Endodermal cell (in vitro differentiated cells): ENCODE measurements at regions not wholly inside any gene's neighbourhood (a gene's known extent, or its start where the extent isn't known, plus 50 kb on each side); places are given as distances from the start of the nearest gene placed in this dataset.

ENCODE experiments used
- DNase-seq: peaks from one replicate; pipeline ENCODE4 v3.0.0-alpha.2; 2017
- H3K27ac ChIP-seq: 2 replicates; pipeline ENCODE4 v1.5.1; 2013; ENCODE audit warnings: mild to moderate bottlenecking, low read depth, low read length, moderate library complexity
- H3K27me3 ChIP-seq: 2 replicates; pipeline ENCODE4 v1.6.1; 2013; ENCODE audit warnings: mild to moderate bottlenecking, low read length, moderate library complexity; ENCODE audit not compliant: insufficient read depth, control insufficient read depth, poor library complexity, severe bottlenecking
- H3K36me3 ChIP-seq: 2 replicates; pipeline ENCODE4 v1.7.0; 2013; ENCODE audit warnings: mild to moderate bottlenecking, low read length, moderate library complexity; ENCODE audit not compliant: control insufficient read depth, insufficient read depth
- H3K4me1 ChIP-seq: one replicate; pipeline ENCODE4 v1.7.0; 2013; ENCODE audit warnings: low read length; ENCODE audit not compliant: control insufficient read depth, insufficient read depth
- H3K4me3 ChIP-seq: 2 replicates; pipeline ENCODE4 v1.5.1; 2013; ENCODE audit warnings: mild to moderate bottlenecking, low read length, moderate library complexity
- H3K9ac ChIP-seq: 2 replicates; pipeline ENCODE4 v1.6.1; 2013; ENCODE audit warnings: mild to moderate bottlenecking, low read length, moderate library complexity; ENCODE audit not compliant: poor library complexity, severe bottlenecking; ENCODE audit errors: extremely low read depth
- H3K9me3 ChIP-seq: 2 replicates; pipeline ENCODE4 v1.6.1; 2013; ENCODE audit warnings: mild to moderate bottlenecking, low read length, moderate library complexity; ENCODE audit not compliant: control insufficient read depth
- H3K27ac Mint-ChIP-seq: 2 replicates; pipeline ENCODE4 v1.8.0; 2020; ENCODE audit warnings: mixed read lengths
- H3K27me3 Mint-ChIP-seq: 2 replicates; pipeline ENCODE4 v1.8.0; 2021; ENCODE audit warnings: mild to moderate bottlenecking, mixed read lengths; ENCODE audit not compliant: insufficient read depth
- H3K36me3 Mint-ChIP-seq: 2 replicates; pipeline ENCODE4 v1.8.0; 2020; ENCODE audit warnings: low read depth, mixed read lengths
- H3K4me1 Mint-ChIP-seq: 2 replicates; pipeline ENCODE4 v1.8.0; 2020; ENCODE audit warnings: mixed read lengths
- H3K4me3 Mint-ChIP-seq: 2 replicates; pipeline ENCODE4 v1.8.0; 2020; ENCODE audit warnings: mild to moderate bottlenecking, moderate library complexity, mixed read lengths
- H3K9me3 Mint-ChIP-seq: 2 replicates; pipeline ENCODE4 v1.8.0; 2020; ENCODE audit warnings: mild to moderate bottlenecking, mixed read lengths
- WGBS, 2 experiments: methylation state at CpG; one replicate each; pipeline versions ENCODE4 v1.1.5 to v1.1.7; 2013; ENCODE audit warnings: missing lambda C conversion rate in 2 of 2, mixed read lengths in 1 of 2; ENCODE audit not compliant: insufficient coverage in 1 of 2, insufficient read length in 1 of 2; 5-methylcytosine and 5-hydroxymethylcytosine counted together
- TF ChIP-seq, protein P1 (sequence below): fragments of 200-600 bp; sonication (generic); conservative IDR thresholded peaks from 2 replicates; pipeline ENCODE4 v1.5.0; 2021; ENCODE audit warnings: antibody characterized with exemption, mild to moderate bottlenecking

DNA sequence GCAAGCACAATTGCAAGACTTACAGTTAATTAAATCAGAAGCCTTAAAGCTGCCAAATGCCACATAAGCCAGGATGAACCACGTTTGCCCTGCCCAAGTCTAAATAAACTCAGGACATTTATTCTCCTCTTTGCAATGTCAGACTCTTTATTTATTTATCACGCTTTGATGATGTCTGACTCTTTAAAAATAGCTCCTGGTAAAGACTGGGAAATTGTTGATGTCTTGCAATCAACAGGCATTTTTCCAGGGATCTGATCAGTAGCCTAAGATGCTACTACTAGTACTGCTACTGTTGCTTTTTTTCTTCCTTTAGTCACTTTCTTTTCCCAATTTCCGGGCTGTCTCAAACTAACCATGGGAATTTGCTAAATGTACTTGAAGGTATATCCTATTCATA lies 365.8 kb upstream of the MARCKS start:
- DNase-seq: no peak
- TF ChIP-seq, protein P1, sequence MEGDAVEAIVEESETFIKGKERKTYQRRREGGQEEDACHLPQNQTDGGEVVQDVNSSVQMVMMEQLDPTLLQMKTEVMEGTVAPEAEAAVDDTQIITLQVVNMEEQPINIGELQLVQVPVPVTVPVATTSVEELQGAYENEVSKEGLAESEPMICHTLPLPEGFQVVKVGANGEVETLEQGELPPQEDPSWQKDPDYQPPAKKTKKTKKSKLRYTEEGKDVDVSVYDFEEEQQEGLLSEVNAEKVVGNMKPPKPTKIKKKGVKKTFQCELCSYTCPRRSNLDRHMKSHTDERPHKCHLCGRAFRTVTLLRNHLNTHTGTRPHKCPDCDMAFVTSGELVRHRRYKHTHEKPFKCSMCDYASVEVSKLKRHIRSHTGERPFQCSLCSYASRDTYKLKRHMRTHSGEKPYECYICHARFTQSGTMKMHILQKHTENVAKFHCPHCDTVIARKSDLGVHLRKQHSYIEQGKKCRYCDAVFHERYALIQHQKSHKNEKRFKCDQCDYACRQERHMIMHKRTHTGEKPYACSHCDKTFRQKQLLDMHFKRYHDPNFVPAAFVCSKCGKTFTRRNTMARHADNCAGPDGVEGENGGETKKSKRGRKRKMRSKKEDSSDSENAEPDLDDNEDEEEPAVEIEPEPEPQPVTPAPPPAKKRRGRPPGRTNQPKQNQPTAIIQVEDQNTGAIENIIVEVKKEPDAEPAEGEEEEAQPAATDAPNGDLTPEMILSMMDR: no peak
- Histone ChIP-seq H3K27ac (no peak overlapping the region), H3K4me1 (no peaks in the 10 kb centered on the region), H3K9me3 (no peaks in the 10 kb centered on the region), H3K4me3 (no peak overlapping the region), H3K36me3 (no peaks in the 10 kb centered on the region), H3K27me3 (no peaks in the 10 kb centered on the region), H3K9ac (no peak overlapping the region)
- Mint-ChIP-seq H3K9me3 (no peaks in the 10 kb centered on the region), H3K36me3 (no peaks in the 10 kb centered on the region), H3K4me3 (no peak overlapping the region), H3K27ac (no peak overlapping the region), H3K4me1 (no peaks in the 10 kb centered on the region), H3K27me3 (no peaks in the 10 kb centered on the region)
- 90 to 100% methylated on average over 1 to 3 of the region's 3 CpGs for WGBS, 2 experiments

DNA sequence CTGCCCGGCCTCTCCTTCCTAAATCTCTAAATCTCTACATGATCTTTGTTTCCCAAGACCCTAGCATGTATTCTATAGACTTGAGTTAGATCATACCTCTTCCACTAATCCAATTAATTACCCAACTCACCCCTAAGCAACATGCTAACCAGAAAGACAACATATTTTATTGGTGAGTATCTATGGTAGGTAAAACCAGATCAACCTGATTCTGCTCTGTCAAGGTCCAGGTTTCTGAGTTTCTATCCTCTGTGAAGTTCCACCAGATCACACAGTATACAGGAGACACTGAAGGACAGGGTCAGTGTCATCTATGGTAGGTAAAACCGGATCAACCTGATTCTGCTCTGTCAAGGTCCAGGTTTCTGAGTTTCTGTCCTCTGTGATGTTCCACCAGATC lies 363.2 kb upstream of the MARCKS start:
- Histone ChIP-seq H3K27me3 (no peaks in the 10 kb centered on the region), H3K4me1 (no peaks in the 10 kb centered on the region), H3K36me3 (no peaks in the 10 kb centered on the region), H3K9me3 (no peaks in the 10 kb centered on the region), H3K4me3 (no peak overlapping the region), H3K27ac (no peak overlapping the region), H3K9ac (no peak overlapping the region)
- H3K9me3 Mint-ChIP-seq: no peaks in the 10 kb centered on the region
- no peak overlapping the region for H3K4me3 Mint-ChIP-seq
- no peak for DNase-seq
- H3K36me3 Mint-ChIP-seq: no peaks in the 10 kb centered on the region
- WGBS, 2 experiments: 84 to 100% methylated on average over 2 of the region's 2 CpGs
- TF ChIP-seq, protein P1: no peak
- no peak overlapping the region for H3K27ac Mint-ChIP-seq
- no peaks in the 10 kb centered on the region for H3K4me1 Mint-ChIP-seq
- no peaks in the 10 kb centered on the region for H3K27me3 Mint-ChIP-seq

DNA sequence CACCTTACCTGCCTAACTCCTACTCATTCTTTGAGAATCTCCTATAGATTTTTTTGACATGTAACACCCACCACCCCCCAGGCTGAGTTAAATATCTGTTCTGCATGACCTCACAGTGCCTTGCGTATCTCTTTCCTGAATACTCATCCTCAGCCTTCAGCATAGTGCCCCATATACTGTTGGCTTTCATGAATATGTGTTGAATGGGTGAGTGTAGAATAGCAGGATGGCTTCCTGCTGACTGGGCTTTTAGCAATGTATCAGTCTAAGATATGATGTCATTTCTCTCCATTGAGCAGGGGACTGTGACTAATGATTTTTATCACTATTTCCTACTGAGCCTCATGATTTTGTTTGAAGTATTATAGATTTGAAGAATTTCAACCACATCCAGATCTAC lies 361.6 kb upstream of the MARCKS start:
- Mint-ChIP-seq H3K27ac (no peak overlapping the region), H3K27me3 (no peaks in the 10 kb centered on the region), H3K4me1 (no peaks in the 10 kb centered on the region), H3K36me3 (no peaks in the 10 kb centered on the region), H3K4me3 (no peak overlapping the region), H3K9me3 (no peaks in the 10 kb centered on the region)
- TF ChIP-seq, protein P1: no peak
- 100% methylated on average over 1 of the region's 1 CpG; no CpG with 5 or more reads in 1 of the 2 experiments for WGBS, 2 experiments
- H3K4me3 ChIP-seq: no peak overlapping the region
- DNase-seq: no peak
- H3K36me3 ChIP-seq: no peaks in the 10 kb centered on the region
- no peaks in the 10 kb centered on the region for H3K4me1 ChIP-seq
- H3K9ac ChIP-seq: no peak overlapping the region
- H3K27me3 ChIP-seq: no peaks in the 10 kb centered on the region
- H3K9me3 ChIP-seq: no peaks in the 10 kb centered on the region
- no peak overlapping the region for H3K27ac ChIP-seq
